Right renal pelvis (tissue), 4 donors: ENCODE measurements at regions not wholly inside any gene's neighbourhood (a gene's known extent, or its start where the extent isn't known, plus 50 kb on each side); places are given as distances from the start of the nearest gene placed in this dataset.

ENCODE experiments used
- DNase-seq, 4 donors: peaks; one replicate each; pipeline ENCODE4 v3.0.0-alpha.2; 2013; ENCODE audit warnings: low read depth in 4 of 4, low spot score in 3 of 4, missing footprints in 1 of 4

GRCh38 chr14:98999345-98999744 is 272.7 kb downstream of the BCL11B start:
- DNase-seq = no peak

- DNase-seq = no peak
Observed at GRCh38 chr14:98999901-99000300, 272.1 kb downstream of the BCL11B start.

- no peak for DNase-seq
Observed at GRCh38 chr14:99001241-99001640, 270.8 kb downstream of the BCL11B start.

GRCh38 chr14:99003646-99004045 is 268.4 kb downstream of the BCL11B start:
- DNase-seq = no peak

- DNase-seq = no peak
Observed at GRCh38 chr14:99004112-99004511, 267.9 kb downstream of the BCL11B start.

- DNase-seq = no peak
Observed at GRCh38 chr14:99006276-99006675, 265.7 kb downstream of the BCL11B start.

GRCh38 chr14:99007795-99008194 is 264.2 kb downstream of the BCL11B start:
- no peak for DNase-seq

GRCh38 chr14:99009871-99010270 is 262.1 kb downstream of the BCL11B start:
- no peak for DNase-seq

GRCh38 chr14:99011385-99011784 is 260.6 kb downstream of the BCL11B start:
- no peak for DNase-seq

GRCh38 chr14:99012703-99013102 is 259.3 kb downstream of the BCL11B start:
- DNase-seq = no peak

- DNase-seq = no peak
Observed at GRCh38 chr14:99015833-99016232, 256.2 kb downstream of the BCL11B start.

GRCh38 chr14:99023371-99023770 is 248.6 kb downstream of the BCL11B start:
- DNase-seq = no peak

- DNase-seq = no peak
Observed at GRCh38 chr14:99024926-99025325, 247.1 kb downstream of the BCL11B start.

GRCh38 chr14:99025418-99025817 is 246.6 kb downstream of the BCL11B start:
- no peak for DNase-seq

GRCh38 chr14:99026471-99026870 is 245.5 kb downstream of the BCL11B start:
- no peak for DNase-seq

- no peak for DNase-seq
Observed at GRCh38 chr14:99028041-99028440, 244.0 kb downstream of the BCL11B start.

GRCh38 chr14:99028521-99028920 is 243.5 kb downstream of the BCL11B start:
- DNase-seq = no peak

GRCh38 chr14:99029145-99029915 is 242.7 kb downstream of the BCL11B start:
- DNase-seq = no peak

GRCh38 chr14:99029916-99030305 is 242.1 kb downstream of the BCL11B start:
- no peak for DNase-seq

GRCh38 chr14:99030454-99030853 is 241.5 kb downstream of the BCL11B start:
- no peak for DNase-seq

- no peak for DNase-seq
Observed at GRCh38 chr14:99032759-99033158, 239.2 kb downstream of the BCL11B start.

GRCh38 chr14:99033951-99034350 is 238.0 kb downstream of the BCL11B start:
- no peak for DNase-seq

- no peak for DNase-seq
Observed at GRCh38 chr14:99034711-99035171, 237.3 kb downstream of the BCL11B start.
